Chondrocyte (in vitro differentiated cells): ENCODE measurements at regions not wholly inside any gene's neighbourhood (a gene's known extent, or its start where the extent isn't known, plus 50 kb on each side); places are given as distances from the start of the nearest gene placed in this dataset.
"Not testable (repeated sequence)": the region's sequence is repeated elsewhere in the genome, so short reads cannot be mapped to it uniquely, and the experiment has no call there.

Source experiments
- DNase-seq: peaks from one replicate; pipeline ENCODE4 v3.0.0; 2021; ENCODE audit warnings: mixed read lengths, low spot score
- H3K27ac Mint-ChIP-seq: one replicate; pipeline ENCODE4 v1.8.0; 2021; ENCODE audit warnings: mild to moderate bottlenecking, moderate library complexity, mixed read lengths; ENCODE audit not compliant: unreplicated experiment
- H3K27me3 Mint-ChIP-seq: 2 replicates; pipeline ENCODE4 v1.8.0; 2021; ENCODE audit warnings: low read depth, mixed read lengths
- H3K36me3 Mint-ChIP-seq: 2 replicates; pipeline ENCODE4 v1.8.0; 2021; ENCODE audit warnings: low read depth, mixed read lengths
- H3K4me1 Mint-ChIP-seq: 2 replicates; pipeline ENCODE4 v1.8.0; 2021; ENCODE audit warnings: low read depth, mild to moderate bottlenecking, mixed read lengths
- H3K4me3 Mint-ChIP-seq: one replicate; pipeline ENCODE4 v1.8.0; 2021; ENCODE audit warnings: mild to moderate bottlenecking, moderate library complexity, mixed read lengths; ENCODE audit not compliant: unreplicated experiment
- H3K9me3 Mint-ChIP-seq: 2 replicates; pipeline ENCODE4 v1.8.0; 2021; ENCODE audit warnings: low read depth, mixed read lengths
- TF ChIP-seq, protein P1 (sequence below): fragments of 200-600 bp; sonication (generic); IDR thresholded peaks from 2 replicates; pipeline ENCODE4 v1.5.0; 2021; ENCODE audit warnings: antibody characterized with exemption, mild to moderate bottlenecking, moderate library complexity

DNA sequence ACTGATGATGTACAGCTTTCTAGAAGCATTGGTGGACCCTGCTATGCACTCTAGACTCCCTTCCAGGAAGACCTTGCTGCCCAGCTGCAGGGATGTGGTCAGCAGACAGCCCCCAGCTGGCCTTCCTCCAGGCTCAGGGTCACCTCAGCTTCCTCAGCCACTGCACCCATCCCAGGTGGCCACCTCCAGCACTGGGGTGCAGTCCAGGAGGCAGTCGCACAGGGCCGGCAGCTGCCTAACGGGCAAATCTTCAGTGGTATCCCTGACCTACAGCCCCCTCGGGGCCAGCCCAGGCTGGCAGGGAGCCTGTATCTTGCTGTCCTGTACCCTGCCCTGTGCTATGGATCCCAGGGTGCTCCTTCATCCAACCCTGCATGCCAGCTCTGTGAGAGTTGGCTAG is 81.8 kb downstream of the GADD45G start:
- Mint-ChIP-seq H3K4me1 (peaks cover 5% of the 10 kb centered on the region), H3K4me3 (no peak overlapping the region), H3K36me3 (no peaks in the 10 kb centered on the region), H3K27me3 (peaks cover 4% of the 10 kb centered on the region), H3K9me3 (no peaks in the 10 kb centered on the region), H3K27ac (no peak overlapping the region)
- DNase-seq = no peak
- TF ChIP-seq, protein P1, sequence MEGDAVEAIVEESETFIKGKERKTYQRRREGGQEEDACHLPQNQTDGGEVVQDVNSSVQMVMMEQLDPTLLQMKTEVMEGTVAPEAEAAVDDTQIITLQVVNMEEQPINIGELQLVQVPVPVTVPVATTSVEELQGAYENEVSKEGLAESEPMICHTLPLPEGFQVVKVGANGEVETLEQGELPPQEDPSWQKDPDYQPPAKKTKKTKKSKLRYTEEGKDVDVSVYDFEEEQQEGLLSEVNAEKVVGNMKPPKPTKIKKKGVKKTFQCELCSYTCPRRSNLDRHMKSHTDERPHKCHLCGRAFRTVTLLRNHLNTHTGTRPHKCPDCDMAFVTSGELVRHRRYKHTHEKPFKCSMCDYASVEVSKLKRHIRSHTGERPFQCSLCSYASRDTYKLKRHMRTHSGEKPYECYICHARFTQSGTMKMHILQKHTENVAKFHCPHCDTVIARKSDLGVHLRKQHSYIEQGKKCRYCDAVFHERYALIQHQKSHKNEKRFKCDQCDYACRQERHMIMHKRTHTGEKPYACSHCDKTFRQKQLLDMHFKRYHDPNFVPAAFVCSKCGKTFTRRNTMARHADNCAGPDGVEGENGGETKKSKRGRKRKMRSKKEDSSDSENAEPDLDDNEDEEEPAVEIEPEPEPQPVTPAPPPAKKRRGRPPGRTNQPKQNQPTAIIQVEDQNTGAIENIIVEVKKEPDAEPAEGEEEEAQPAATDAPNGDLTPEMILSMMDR = no peak

DNA sequence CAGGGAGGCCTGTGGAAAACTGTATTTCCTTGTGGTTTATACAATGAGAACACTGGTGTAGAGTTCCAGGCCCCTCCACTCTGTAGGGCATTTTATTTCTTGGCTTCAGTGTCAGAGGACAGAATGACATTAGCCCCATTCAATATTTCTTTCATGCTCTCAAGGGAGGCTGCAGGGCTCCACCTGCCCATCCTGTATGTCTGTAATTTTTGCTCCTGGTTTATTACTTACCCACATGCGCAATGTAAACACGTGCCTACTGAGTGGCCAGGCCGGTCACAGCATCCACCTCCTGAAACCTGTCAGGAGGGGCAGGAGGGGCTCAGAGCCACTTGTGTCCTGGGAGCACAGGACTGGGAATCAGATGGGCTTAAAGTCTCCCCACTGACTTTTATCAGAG is 82.4 kb downstream of the GADD45G start:
- Mint-ChIP-seq H3K4me3 (no peak overlapping the region), H3K27ac (no peak overlapping the region), H3K27me3 (peaks cover 7% of the 10 kb centered on the region), H3K9me3 (no peaks in the 10 kb centered on the region), H3K4me1 (peaks cover 5% of the 10 kb centered on the region), H3K36me3 (no peaks in the 10 kb centered on the region)
- TF ChIP-seq, protein P1 = no peak
- no peak for DNase-seq

DNA sequence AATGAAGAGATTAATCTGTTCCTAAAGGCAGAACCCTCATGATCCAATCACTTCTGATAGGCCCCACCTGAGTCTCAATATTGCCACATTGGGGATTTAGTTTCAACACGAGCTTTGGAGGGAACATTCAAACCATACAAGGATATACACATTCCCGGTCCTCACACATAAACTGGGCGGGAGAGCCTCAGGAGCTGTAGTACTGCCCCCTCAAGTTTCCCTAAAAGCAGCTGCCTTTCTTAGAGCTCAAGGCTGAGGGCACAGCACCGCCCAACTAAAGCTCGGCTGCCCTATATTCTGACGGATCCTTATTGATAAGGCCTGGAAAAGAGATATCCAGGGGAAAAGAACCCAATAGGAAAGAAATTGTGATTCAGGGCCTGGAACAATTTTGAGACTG is 83.0 kb downstream of the GADD45G start:
- H3K9me3 Mint-ChIP-seq = no peaks in the 10 kb centered on the region
- no peak overlapping the region for H3K4me3 Mint-ChIP-seq
- no peak for DNase-seq
- H3K27ac Mint-ChIP-seq = no peak overlapping the region
- H3K36me3 Mint-ChIP-seq = no peaks in the 10 kb centered on the region
- peaks cover 5% of the 10 kb centered on the region for H3K4me1 Mint-ChIP-seq
- TF ChIP-seq, protein P1 = no peak
- peaks cover 7% of the 10 kb centered on the region for H3K27me3 Mint-ChIP-seq

DNA sequence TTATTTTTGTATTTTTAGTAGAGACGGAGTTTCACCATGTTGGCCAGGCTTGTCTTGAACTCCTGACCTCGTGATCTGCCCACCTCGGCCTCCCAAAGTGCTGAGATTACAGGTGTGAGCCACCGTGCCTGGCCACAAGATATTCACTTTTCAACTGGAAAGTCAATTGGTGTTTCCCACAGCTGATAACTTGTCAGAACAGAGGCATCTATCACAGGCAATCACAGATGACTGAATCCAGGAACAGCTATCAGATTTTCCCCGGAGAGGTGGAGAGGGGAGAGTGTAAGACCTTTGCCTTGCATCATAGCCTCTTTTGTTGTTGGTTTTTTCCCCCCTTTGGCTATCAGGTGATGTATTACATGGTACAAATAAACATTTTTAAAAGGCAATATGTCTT is 84.5 kb downstream of the GADD45G start:
- H3K36me3 Mint-ChIP-seq, DNase-seq, H3K9me3 Mint-ChIP-seq, H3K27ac Mint-ChIP-seq, H3K4me1 Mint-ChIP-seq, H3K4me3 Mint-ChIP-seq: not testable (repeated sequence)
- H3K27me3 Mint-ChIP-seq = peaks cover 20% of the 10 kb centered on the region

DNA sequence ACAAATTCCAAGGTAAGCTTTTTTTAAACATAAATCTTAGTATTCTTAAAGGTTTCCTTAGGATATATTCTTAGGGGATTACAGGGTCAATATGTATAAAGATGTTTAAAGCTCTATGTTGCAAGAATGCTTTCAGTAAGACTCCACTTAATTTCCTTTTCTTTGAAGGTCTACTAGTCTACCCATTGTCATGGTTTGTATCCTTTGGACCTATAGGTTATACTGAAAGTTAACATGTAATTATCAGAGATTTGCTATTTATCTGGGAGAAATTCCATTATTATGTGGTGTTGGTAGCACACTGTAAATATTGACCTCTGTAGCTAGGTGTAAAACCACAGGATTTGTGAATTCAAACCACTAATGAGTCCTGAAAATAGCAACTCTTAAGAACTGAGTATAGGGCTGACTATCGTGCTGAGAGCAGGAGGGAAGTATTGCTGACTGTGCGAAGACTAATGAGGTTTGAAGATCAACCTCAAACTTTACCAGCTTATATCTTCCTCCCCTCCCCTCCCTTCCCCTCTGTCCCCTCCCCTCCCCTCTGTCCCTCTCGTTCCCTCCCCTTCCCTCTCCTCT is 85.6 kb downstream of the GADD45G start:
- Mint-ChIP-seq H3K4me3 (no peak overlapping the region), H3K36me3 (no peaks in the 10 kb centered on the region), H3K4me1 (peaks cover 5% of the 10 kb centered on the region), H3K27me3 (peaks cover 25% of the 10 kb centered on the region), H3K9me3 (no peaks in the 10 kb centered on the region), H3K27ac (no peak overlapping the region)
- DNase-seq = no peak
- TF ChIP-seq, protein P1 = no peak

DNA sequence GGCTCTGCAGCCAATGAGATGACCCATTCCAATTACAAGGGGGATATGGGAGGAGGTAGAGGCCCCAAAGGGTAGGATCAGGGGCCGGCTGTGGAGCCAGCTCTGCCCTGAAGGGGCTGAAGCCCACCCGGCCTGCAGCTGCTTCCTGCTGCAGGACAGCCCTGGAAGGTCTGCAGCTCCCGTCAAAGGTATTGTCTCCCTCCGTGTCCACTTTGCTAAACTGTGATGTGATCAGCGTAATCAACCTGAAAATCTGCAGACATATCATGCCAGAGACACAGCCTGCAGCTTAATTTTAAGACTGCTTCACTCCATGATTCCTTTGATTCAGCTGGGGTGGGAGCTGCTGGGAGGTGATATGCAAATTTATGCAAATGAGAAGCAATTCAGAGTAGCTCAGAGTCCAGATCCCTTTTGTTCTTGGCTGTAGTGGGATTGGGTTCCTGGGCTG is 90.7 kb downstream of the GADD45G start:
- Mint-ChIP-seq H3K4me1 (no peaks in the 10 kb centered on the region), H3K36me3 (no peaks in the 10 kb centered on the region), H3K27me3 (peaks cover 31% of the 10 kb centered on the region), H3K4me3 (no peak overlapping the region), H3K27ac (no peak overlapping the region), H3K9me3 (no peaks in the 10 kb centered on the region)
- DNase-seq = no peak
- TF ChIP-seq, protein P1 = no peak

DNA sequence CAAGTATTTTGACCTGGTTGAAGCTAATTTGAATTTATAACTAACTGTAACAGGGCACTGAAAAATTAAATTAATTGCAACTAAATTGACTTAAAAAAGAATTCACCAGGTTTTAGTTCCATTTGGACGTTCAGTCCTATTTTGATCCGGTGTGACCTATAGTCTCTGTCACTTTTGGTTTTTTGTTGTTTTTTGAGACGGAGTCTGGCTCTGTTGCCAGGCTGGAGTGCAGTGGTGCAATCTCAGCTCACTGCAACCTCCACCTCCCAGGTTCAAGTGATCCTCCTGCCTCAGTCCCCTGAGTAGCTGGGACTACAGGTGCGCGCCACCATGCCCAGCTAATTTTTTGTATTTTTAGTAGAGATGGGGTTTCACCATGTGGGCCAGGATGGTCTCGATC is 91.2 kb downstream of the GADD45G start:
- not testable (repeated sequence) for H3K4me1 Mint-ChIP-seq, H3K36me3 Mint-ChIP-seq, DNase-seq, H3K27ac Mint-ChIP-seq, H3K4me3 Mint-ChIP-seq, H3K9me3 Mint-ChIP-seq
- peaks cover 31% of the 10 kb centered on the region for H3K27me3 Mint-ChIP-seq
